ENCODE measurements at regions not wholly inside any gene's neighbourhood (a gene's known extent, or its start where the extent isn't known, plus 50 kb on each side); places are given as distances from the start of the nearest gene placed in this dataset.

DNA sequence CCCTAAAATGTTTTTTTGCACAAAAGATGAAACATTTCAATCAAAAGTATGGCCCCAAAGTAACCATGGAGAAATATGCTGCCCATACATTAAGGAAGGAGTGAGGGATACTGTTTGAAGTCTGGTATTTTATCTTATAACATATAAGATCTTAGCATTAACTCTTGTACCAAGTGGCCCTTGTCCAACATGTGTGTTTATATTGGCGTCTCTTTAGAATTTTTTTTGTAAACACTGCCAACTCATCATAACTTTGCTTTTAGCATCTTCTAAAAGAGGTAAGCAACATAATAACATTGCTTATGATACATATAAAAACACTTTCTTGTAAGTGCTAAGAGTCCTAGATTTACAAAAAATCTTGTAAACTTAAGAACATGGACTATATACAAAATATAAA lies 419.7 kb downstream of the ADAMTS20 start:
- Histone ChIP-seq H3K27me3 (ENCODE audit: control insufficient read depth in 4 of 4, insufficient read depth in 4 of 4, low read length in 3 of 4) (no peaks in the 10 kb centered on the region), H3K9ac (ENCODE audit: low read depth in 1 of 2, low read length in 2 of 2) (no peak overlapping the region), H3K9me3 (ENCODE audit: control insufficient read depth in 4 of 4, low read length in 3 of 4) (no peaks in the 10 kb centered on the region), H3K36me3 (ENCODE audit: control insufficient read depth in 4 of 4, insufficient read depth in 3 of 4, low read depth in 1 of 4, low read length in 3 of 4) (no peaks in the 10 kb centered on the region), H3K4me3 (ENCODE audit: low read depth in 1 of 3, low read length in 3 of 3) (no peak overlapping the region), H3K27ac (ENCODE audit: low read depth in 1 of 2, low read length in 2 of 2) (no peak overlapping the region), H3K4me1 (ENCODE audit: control insufficient read depth in 4 of 4, insufficient read depth in 4 of 4, low read length in 3 of 4) (no peaks in the 10 kb centered on the region)
- DNase-seq (ENCODE audit: low spot score): no peak
- TF ChIP-seq, protein P1, sequence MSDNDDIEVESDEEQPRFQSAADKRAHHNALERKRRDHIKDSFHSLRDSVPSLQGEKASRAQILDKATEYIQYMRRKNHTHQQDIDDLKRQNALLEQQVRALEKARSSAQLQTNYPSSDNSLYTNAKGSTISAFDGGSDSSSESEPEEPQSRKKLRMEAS (IDR thresholded peaks at IDR 0.05): no peak
- TF ChIP-seq HNF4A (conservative IDR thresholded peaks at IDR 0.05): no peak
- TF ChIP-seq HNF4G (IDR thresholded peaks at IDR 0.05): no peak
- no peak for TF ChIP-seq EGR1 (IDR thresholded peaks at IDR 0.05; ENCODE audit: low read depth in 2 of 2)
- TF ChIP-seq YY1 (IDR thresholded peaks at IDR 0.05): no peak
- no peak for TF ChIP-seq TAF1 (conservative IDR thresholded peaks at IDR 0.05)
- no peak for TF ChIP-seq GABPA (IDR thresholded peaks at IDR 0.05 in 1 of 2, conservative IDR thresholded peaks at IDR 0.05 in 1 of 2)
- 66% methylated on average over 1 of the region's 1 CpG for WGBS

DNA sequence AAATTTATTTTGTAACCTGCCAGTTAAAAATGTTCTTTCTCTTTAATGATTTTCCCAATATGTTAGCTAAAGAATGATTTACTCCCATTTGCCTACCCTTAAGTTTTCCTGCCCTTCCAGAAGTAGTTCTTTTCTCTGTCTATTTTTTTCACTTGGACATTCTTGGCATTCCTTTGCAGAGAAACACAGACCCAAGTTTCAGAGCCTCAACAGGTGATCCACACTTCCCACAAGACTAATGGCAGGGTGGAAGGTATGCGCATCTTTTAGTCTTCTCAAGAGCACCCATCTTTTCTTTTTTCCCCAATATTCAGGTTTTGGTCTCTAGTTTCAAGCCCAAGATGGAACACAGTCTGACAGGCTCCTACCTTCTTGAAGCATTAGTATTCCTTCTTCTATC lies 420.7 kb downstream of the ADAMTS20 start:
- H3K27ac ChIP-seq (ENCODE audit: low read depth in 1 of 2, low read length in 2 of 2): no peak overlapping the region
- whole genome bisulfite sequencing: 93% methylated on average over 1 of the region's 1 CpG
- no peaks in the 10 kb centered on the region for H3K4me1 ChIP-seq (ENCODE audit: control insufficient read depth in 4 of 4, insufficient read depth in 4 of 4, low read length in 3 of 4)
- no peaks in the 10 kb centered on the region for H3K27me3 ChIP-seq (ENCODE audit: control insufficient read depth in 4 of 4, insufficient read depth in 4 of 4, low read length in 3 of 4)
- no peaks in the 10 kb centered on the region for H3K36me3 ChIP-seq (ENCODE audit: control insufficient read depth in 4 of 4, insufficient read depth in 3 of 4, low read depth in 1 of 4, low read length in 3 of 4)
- no peak for TF ChIP-seq RXRA (IDR thresholded peaks at IDR 0.05)
- no peak for TF ChIP-seq HNF4G (IDR thresholded peaks at IDR 0.05)
- TF ChIP-seq YY1 (IDR thresholded peaks at IDR 0.05): no peak
- TF ChIP-seq, protein P2, sequence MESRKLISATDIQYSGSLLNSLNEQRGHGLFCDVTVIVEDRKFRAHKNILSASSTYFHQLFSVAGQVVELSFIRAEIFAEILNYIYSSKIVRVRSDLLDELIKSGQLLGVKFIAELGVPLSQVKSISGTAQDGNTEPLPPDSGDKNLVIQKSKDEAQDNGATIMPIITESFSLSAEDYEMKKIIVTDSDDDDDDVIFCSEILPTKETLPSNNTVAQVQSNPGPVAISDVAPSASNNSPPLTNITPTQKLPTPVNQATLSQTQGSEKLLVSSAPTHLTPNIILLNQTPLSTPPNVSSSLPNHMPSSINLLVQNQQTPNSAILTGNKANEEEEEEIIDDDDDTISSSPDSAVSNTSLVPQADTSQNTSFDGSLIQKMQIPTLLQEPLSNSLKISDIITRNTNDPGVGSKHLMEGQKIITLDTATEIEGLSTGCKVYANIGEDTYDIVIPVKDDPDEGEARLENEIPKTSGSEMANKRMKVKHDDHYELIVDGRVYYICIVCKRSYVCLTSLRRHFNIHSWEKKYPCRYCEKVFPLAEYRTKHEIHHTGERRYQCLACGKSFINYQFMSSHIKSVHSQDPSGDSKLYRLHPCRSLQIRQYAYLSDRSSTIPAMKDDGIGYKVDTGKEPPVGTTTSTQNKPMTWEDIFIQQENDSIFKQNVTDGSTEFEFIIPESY (IDR thresholded peaks at IDR 0.05): no peak
- TF ChIP-seq HNF4A (conservative IDR thresholded peaks at IDR 0.05): no peak
- no peak overlapping the region for H3K4me3 ChIP-seq (ENCODE audit: low read depth in 1 of 3, low read length in 3 of 3)
- DNase-seq (ENCODE audit: low spot score): no peak
- H3K9ac ChIP-seq (ENCODE audit: low read depth in 1 of 2, low read length in 2 of 2): no peak overlapping the region
- H3K9me3 ChIP-seq (ENCODE audit: control insufficient read depth in 4 of 4, low read length in 3 of 4): no peaks in the 10 kb centered on the region

DNA sequence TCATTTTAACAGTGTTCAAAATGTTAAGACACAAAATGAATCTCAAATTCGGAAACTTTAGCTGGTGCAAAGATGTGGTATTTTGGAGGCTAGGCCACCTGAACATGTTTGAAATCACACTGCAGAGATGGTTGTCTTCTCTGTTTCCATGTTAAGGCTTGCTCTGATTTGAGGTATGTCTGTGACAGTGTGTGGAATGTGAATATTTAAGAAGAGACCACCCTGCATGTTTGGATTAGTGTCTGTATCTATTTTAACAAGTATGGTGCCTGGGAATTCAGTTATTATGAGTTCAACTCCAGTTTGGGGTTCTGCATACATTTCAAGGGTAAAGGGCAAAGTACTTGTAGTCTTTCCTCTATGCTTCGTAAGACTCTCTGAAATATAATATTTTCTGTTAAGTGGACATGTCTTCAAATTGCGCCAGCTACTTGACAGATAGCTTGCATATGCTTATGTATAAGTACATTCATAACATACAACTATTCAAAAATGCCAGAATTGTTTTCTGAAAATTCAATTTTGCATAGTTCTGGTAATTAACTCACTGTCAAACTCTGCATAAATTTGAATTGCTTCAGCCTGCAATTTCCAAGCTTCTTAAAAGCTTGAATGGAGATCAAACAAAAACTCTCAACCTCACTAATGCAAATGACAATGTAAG lies 424.0 kb downstream of the ADAMTS20 start:
- no peak overlapping the region for H3K9ac ChIP-seq (ENCODE audit: low read depth in 1 of 2, low read length in 2 of 2)
- H3K27ac ChIP-seq (ENCODE audit: low read depth in 1 of 2, low read length in 2 of 2): no peak overlapping the region
- WGBS: 79% methylated on average over 3 of the region's 3 CpGs
- H3K36me3 ChIP-seq (ENCODE audit: control insufficient read depth in 4 of 4, insufficient read depth in 3 of 4, low read depth in 1 of 4, low read length in 3 of 4): no peaks in the 10 kb centered on the region
- no peaks in the 10 kb centered on the region for H3K9me3 ChIP-seq (ENCODE audit: control insufficient read depth in 4 of 4, low read length in 3 of 4)
- no peak overlapping the region for H3K4me3 ChIP-seq (ENCODE audit: low read depth in 1 of 3, low read length in 3 of 3)
- H3K4me1 ChIP-seq (ENCODE audit: control insufficient read depth in 4 of 4, insufficient read depth in 4 of 4, low read length in 3 of 4): no peaks in the 10 kb centered on the region
- no peak for TF ChIP-seq RAD21 (IDR thresholded peaks at IDR 0.05)
- TF ChIP-seq, protein P2 (IDR thresholded peaks at IDR 0.05): no peak
- TF ChIP-seq RXRA (IDR thresholded peaks at IDR 0.05): no peak
- no peak for TF ChIP-seq EGR1 (IDR thresholded peaks at IDR 0.05; ENCODE audit: low read depth in 2 of 2)
- TF ChIP-seq, protein P3, sequence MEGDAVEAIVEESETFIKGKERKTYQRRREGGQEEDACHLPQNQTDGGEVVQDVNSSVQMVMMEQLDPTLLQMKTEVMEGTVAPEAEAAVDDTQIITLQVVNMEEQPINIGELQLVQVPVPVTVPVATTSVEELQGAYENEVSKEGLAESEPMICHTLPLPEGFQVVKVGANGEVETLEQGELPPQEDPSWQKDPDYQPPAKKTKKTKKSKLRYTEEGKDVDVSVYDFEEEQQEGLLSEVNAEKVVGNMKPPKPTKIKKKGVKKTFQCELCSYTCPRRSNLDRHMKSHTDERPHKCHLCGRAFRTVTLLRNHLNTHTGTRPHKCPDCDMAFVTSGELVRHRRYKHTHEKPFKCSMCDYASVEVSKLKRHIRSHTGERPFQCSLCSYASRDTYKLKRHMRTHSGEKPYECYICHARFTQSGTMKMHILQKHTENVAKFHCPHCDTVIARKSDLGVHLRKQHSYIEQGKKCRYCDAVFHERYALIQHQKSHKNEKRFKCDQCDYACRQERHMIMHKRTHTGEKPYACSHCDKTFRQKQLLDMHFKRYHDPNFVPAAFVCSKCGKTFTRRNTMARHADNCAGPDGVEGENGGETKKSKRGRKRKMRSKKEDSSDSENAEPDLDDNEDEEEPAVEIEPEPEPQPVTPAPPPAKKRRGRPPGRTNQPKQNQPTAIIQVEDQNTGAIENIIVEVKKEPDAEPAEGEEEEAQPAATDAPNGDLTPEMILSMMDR (IDR thresholded peaks at IDR 0.05; ENCODE audit: low read depth, low read length, missing input control): no peak
- no peak for TF ChIP-seq NR2F2 (IDR thresholded peaks at IDR 0.05)
- TF ChIP-seq FOXA2 (IDR thresholded peaks at IDR 0.05): no peak
- no peak for TF ChIP-seq HNF4A (conservative IDR thresholded peaks at IDR 0.05)
- no peak for TF ChIP-seq HNF4G (IDR thresholded peaks at IDR 0.05)
- TF ChIP-seq FOXA1 (IDR thresholded peaks at IDR 0.05): no peak
- no peak for TF ChIP-seq GABPA (IDR thresholded peaks at IDR 0.05 in 1 of 2, conservative IDR thresholded peaks at IDR 0.05 in 1 of 2)
- H3K27me3 ChIP-seq (ENCODE audit: control insufficient read depth in 4 of 4, insufficient read depth in 4 of 4, low read length in 3 of 4): no peaks in the 10 kb centered on the region
- no peak for DNase-seq (ENCODE audit: low spot score)

All from liver (tissue), 8 donors.